ENCODE measurements at regions not wholly inside any gene's neighbourhood (a gene's known extent, or its start where the extent isn't known, plus 50 kb on each side); places are given as distances from the start of the nearest gene placed in this dataset.

- TF ChIP-seq SUZ12 (IDR thresholded peaks at IDR 0.05; ENCODE audit: extremely low read depth, insufficient read depth, insufficient read length) (no peak), ZNF274 (IDR thresholded peaks at IDR 0.05; ENCODE audit: low read depth, low read length) (no peak), YY1 (IDR thresholded peaks at IDR 0.05; ENCODE audit: insufficient read depth, insufficient read length) (no peak)
Observed at GRCh38 chr4:155578219-155578618, 88.4 kb upstream of the GUCY1A1 start.
